ENCODE measurements at regions not wholly inside any gene's neighbourhood (a gene's known extent, or its start where the extent isn't known, plus 50 kb on each side); places are given as distances from the start of the nearest gene placed in this dataset.

DNA sequence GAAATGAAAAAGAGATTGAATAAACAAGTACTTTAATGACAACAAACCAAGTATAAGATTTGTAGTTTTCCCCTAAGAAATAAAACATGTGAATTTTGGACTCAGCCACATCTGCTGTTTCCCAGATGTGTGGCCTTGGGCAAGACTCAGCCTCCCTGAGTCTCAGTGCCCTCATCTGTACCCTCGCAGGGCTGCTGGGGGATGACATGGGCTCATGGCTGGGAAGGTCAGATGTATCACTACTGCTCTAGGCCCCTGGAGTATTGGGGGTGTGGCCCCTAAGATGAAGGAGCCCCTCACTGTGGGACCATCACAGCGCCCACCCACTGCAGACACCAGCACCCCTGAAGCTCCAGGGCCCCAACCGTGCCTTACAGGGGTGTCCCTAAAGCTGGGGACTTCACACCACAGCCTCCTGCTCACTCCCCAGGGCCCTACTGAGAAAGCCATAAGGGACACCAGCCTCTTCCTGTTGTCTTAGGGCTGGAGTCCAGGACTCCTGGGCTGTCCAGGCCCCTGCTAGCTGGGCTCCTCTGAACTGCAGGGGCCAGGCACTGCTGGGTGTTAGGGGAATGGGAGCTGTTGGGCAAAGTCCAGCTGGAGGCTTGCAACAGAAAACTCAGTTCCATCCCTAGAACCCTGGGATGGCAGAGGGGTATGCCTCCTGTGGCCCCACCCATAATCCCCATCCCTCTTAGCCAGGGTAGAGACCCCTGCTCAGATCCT is 104.0 kb upstream of the WNT4 start:
- DNase-seq = peak in 1 of 2 experiments; percentile 18

DNA sequence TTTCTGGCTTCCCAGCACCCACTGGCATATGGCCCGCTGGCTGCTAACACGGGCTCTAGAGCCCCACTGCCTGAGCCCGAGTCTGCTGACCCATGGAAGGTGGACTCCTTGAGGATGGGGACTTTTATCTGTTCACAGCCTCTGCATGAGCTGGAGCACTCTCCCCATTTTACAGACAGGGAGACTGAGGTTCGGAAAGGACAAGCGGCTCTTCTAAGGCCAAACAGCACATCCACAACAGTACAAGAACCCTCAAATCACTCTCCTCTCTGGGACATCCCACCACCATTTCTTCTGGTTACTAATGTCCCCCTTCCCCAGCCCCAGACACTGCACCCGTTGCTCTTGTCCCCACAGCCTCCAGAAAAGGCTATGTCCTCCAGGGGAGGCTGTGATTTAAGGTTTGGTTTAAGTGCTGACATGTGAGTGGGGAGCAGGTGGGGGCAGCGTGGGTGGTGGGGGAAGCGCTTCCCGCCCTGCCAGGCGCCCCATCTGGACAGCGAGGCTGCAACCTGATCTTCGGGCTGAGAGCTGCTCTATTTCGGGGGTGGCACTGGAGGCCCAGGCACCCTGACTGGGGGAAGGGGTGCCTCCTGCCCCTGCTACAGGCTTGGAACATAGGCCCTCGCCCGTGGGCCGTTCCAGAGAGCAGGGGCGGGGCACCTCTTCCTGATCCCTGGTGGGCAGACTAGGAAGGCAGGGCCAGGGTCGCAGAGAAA is 104.8 kb upstream of the WNT4 start:
- DNase-seq = peak; percentile 59 to 74

DNA sequence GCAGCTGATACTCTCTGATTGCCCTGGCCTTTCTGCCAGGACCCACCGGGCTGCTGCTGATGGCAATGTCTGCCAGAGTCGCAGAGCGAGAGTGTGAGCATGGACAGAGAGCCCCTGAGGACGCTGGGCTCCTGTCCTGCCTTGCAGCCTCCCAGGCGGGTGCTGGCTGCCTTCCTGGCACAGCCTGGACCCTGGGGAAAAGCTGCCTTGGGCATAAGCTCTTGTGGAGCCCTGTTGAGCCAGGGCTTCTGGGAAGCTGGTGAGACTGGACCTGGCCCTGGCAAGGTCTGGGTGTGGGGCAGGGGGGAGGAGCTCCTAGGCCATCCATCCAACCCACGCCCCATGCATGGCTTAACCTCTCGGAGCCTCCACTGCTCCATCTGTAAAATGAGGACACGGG is 105.8 kb upstream of the WNT4 start:
- DNase-seq = no peak

DNA sequence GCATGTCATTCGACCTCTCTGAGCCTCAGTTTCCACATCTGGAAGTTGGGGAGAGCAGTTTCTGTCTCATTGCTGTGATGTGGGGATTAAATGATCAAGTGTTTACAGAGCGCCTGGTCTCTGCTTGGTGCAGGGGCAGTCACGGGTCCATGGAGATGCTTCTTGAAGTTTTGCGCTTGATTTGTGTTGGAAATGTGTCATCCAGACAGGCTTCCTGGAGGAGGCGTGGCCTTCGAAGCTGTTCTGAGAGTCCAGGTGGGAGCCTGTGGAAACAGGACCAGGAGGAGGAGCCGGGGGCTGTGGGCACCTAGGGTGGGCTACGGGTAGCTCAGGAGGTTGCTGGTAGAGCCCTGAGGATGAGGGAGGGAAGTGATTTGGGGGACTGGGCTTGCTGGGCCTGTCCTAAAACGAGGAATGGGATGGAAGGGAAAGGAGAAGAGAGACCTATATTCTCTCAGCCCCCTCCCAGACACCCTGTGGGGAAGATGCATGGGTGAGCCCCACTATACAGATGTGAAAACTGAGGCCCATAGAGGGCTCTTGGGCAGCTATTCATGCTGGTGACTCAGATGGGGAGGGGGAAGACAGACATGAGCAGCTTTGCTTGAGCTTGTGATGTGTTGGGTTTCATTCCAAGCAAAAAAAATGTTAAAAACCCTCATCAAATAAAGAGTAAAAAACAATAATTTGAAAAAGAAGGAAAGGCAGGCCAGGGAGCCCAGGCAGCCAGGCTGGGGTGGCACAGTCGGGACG is 107.2 kb upstream of the WNT4 start:
- no peak for DNase-seq

DNA sequence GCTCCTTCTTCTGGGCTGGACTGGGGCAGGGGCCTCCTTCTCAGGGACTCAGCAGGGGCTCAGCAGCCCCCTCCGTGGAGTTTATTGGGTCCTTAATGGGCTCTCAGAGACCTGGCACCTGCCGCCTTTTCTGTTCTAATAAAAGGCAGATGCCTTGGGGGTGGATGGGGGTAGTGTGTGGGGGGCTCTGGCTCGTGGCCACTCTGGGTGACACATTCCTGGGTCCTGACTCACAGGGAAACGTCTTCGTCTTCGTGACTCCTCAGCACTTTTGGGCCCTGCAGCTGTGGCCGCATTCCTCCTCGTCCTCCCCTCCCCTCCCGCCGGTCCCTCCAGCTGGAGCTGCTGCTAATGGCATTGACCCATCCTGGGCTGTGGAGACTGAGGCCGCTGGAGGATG is 107.8 kb upstream of the WNT4 start:
- DNase-seq = peak in 1 of 2 experiments; percentile 51

DNA sequence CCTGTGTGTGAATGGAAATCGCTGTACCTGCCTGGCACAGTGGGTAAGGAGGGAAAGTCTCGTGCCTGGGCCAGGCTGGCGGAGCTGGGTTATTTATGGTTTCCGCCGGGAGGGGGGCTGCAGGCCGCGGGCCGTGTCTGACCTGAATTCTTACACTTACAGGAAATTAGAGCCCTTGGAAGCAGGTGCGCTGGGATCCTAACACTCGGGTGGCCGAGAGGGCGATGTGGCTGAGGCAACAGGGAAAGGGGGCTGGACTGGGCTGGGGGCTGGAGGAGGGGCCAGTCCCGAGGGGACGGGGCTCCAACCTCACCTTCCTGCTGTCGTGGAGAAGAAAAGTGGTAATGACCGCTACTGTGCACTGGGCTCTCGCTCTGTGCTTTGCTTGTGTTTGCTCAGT is 109.4 kb upstream of the WNT4 start:
- DNase-seq = no peak

DNA sequence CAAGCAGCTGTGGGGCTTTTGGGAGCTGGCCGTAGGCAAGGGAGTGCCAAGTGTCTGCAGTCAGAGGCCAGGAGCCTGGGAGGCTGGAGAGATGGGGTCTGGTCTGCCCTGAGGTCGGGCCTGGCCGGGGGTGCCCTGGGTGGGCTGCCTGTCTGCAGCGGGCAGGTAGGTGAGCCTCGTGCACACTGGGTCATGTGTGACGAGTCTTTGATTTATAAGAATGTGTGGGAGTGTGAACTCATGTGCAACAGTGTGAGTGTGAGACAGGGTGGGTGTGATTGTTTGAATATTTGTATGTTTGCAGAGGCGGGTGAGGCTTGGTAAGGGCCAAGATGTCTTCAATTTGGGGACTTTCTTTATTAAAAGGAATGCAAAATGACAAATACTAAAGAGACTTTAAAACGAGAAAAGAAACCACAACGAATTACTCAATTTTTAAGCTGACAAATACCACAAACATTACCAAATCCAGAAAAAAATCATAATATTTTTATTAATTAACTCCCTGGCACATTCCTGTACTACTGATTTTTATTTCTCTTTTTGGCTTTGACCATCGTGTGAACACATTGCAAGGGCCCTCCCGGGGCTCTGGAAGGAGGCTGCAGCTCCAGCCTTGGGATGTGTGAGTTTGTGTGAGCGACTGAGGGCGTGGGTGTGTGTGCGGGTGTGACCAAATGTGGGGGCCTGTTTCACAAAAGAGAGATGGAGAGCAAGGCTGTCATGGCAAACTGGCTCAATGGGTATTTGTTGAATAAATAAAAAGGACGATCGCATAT is 110.3 kb upstream of the WNT4 start:
- no peak for DNase-seq

DNA sequence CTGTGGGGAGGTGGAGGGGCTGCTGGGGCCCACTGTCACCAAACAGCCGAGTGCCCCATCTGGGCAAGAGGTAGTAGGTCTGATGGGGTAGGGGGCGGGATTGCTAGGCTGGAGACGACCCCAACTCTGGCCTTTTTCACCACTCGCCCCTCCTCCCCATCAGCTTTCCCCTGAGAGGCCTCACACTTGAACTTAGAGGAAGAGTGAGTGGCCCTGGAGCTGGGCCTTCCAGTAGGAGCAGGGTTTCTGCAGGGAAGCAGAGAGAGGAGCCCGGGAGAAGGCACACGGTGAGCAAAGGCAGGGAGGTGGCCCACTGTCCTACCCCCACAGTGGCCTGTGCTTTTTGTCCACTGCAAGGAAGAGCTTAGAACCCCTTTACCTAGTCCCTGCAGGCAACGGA is 111.9 kb upstream of the WNT4 start:
- DNase-seq = no peak

DNA sequence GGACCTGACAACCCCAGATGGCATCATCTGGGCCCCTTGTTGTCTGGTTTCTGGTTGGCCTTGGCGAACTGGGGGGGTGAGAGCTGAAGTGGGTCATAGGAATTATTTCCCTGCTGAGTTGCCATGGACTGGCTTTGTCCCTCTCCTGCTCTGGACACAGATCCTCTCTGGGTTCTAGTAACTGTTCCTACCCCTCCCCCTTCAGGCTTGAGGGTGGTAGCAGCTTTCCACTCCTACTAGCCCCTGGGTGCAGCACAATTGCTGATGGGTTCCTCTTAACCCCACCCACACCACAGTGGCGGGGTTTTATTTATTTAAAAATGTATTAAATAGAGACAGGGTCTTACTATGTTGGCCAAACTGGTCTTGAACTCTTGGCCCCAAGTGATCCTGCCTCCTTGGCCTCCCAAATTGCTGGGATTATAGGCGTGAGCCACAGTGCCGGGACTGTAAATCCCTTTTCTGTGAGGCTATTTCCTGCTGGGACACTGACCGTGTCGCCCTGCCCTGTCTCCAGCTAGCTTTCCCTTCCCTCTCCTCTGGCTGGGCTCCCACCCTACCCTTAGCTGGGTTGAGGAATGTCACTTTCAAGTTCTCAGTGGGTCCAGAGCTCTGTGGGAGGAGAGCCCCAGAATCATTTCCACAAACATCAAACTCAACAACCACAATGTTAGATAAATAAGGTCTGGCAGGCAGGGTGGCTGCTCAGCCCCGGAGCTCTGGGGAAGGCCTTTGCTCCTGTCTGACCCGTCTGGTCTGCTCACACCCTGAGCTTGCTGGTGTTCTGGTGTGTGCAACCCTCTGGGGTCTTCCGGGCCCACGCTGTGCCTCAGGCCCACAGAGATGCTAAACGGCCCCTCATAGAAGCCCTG is 112.7 kb upstream of the WNT4 start:
- no peak for DNase-seq

DNA sequence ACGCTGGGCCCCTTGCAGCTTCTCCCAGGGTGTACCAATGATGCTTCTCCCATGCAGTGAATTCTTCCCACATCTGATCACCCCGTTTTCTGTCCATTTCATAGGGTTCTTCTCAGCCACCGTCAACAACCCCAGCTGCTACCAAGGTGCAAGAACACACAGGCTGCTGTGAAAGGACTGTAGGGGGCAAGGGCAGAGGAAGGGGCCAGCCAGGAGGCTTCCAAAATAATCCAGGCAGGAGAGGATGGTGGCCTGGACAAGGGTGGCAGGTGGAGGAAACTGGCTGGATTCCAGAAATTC is 113.3 kb upstream of the WNT4 start:
- DNase-seq = no peak

DNA sequence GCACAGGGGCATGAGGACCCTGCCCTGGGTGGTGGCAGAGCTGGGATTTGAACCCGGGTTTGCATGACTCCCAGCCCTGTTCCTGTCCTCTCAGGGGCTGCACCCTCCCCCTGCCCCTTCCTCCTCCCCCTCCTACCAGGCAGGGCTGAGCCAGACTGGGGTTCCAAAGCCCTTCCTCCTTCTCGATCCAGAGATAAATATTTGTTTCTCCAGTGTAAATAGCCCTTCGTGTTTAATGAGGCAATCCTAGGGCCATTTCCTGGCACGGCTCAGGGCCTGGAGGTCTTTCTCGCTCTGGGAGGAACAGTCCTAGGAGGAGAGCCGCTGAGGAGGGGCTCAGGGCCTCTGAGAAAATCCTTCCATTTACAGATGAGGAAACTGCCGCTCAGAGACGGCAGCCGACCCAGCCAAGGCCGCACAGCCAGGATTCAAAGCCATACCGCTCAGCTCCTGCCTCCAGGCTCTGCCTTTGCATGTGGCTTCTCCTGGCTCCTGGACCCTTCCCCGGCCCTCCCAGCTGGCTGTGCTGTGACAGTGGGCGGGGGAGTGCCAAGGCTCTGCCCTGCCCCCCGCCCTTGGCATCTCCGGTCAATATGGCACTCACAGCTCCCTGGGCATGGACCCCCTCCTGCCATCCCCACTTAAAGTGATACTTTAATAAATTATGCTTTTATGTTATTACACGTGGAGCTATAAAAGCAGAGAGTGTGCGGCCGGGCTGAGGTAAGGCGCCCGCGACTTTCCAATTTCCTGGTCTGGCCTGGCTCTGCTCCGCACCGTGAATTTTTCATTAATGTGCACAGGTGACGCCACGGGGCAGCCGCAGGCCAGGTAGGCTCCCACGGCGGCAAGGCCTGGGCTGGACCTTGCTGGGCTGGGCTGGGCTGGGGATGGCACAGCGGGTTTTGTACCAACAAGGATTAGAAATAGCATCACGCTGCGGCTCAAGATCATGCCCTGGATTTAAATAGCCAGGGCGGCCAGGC is 114.7 kb upstream of the WNT4 start:
- no peak for DNase-seq

DNA sequence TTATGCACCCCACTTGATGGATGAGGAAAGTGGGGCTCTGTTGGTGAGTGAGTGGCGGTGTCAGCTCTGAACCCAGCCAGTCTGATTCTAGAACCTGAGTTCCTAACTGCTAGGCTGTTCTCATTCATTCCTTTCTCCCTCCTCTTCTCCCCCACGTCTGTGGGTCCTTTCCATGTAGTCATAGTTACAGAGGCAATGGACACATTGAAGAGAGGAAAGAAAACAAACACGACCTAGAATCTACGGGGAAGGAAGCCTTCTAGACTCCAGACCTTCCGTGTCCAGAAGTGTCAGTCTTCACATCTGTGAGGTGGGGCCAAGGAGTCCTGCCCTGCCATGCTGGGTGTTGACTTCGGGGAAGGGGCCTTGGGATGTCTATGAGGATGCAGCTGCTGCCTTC is 115.8 kb upstream of the WNT4 start:
- no peak for DNase-seq

DNA sequence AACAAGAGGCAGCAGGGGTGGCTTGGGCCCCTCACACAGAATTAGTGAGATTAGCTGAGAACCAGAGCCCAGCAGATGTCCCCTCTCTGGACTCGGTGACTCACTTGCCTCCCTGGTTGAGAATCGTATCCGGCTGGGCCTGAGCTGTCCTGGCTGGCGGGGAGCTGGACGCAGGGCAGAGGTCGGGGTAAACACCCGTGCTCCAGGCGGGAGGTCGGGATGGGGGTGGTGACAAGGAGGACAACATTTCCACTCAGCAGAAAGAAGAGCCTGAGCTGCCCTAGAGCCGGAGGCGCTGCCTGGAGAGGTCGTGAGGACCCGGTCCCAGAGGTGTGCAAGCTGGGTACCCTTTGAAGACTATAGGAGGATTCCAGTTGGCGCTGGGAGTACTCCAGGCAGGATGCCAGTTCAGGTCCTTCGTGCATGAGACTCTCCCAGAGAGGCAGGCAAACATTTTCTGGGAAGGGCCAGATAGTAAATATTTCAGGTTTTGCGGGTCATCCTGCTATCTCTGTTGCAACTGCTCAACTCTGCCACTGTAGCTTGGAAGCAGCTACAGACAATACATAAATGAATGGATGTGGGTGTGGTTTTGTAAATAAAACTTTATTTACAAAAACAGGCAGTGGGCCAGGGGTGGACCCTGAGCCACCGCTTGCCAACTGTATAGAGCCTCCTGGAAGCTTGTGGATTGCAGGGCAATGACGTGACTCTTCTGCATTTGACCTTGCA is 116.8 kb upstream of the WNT4 start:
- DNase-seq = peak in 1 of 2 experiments; percentile 44

DNA sequence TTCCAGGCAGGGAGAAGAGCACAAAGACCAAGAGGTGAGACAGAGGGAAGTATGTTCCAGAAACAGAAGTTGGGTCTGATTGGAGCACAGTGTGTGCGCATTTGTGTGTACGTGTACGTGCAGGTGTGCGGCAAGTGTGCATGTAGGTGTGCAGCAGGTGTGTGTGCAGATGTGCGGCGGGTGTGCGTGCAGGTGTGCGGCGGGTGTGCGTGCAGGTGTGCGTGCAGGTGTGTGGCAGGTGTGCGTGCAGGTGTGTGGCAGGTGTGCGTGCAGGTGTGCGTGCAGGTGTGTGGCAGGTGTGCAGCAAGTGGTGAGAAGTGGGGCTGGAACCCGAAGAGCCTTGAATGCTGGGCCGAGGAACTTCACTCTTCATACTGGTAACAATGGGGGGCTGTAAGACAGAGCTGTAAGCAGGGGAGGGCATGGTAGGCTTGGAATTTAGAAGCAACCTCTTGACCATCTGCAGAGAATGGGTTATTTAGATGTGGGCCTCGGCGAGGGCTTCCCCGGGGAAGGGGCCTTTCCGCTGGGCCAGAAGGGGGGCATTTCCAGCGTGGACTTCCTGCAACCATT is 118.0 kb upstream of the WNT4 start:
- DNase-seq = no peak

DNA sequence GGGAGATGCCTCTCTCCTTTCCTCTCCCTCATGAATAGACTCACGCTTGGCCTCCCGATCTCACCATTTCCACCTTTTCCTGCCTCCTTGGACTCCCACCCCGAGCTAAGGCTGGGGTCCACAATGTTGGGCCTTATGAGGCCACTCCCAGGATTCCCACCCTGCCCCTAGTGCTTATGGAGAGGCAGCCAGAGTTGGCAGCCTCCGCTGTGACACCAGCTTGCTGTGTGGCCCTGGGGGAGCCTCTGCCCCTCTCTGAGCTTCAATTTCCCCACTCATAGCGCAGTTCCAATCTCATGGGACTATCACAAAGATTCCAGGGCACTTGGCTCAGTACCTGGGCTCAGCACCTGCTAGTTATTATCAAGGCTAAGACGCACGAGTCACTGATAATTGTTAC is 118.7 kb upstream of the WNT4 start:
- DNase-seq = no peak

DNA sequence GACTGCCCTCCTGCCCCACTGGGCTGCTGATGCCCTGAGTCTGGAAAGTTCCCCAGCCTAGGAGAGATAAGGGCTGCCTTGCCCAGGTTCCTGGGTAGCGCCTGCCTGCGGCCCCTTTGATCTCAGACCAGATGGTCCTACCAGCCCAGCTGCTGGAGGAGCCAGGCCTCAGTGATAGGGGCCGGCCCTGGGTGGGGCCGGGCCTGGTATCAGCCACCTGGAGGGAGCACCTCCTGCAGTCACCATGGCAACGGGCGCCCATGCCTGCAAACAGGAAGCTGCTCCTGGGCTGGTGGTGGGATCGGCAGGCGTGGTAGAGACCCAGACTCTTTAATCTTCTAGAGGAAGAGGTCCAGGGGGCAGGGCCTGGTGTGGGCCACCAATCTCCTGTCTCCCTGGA is 119.7 kb upstream of the WNT4 start:
- DNase-seq = peak; percentile 47 to 88

DNA sequence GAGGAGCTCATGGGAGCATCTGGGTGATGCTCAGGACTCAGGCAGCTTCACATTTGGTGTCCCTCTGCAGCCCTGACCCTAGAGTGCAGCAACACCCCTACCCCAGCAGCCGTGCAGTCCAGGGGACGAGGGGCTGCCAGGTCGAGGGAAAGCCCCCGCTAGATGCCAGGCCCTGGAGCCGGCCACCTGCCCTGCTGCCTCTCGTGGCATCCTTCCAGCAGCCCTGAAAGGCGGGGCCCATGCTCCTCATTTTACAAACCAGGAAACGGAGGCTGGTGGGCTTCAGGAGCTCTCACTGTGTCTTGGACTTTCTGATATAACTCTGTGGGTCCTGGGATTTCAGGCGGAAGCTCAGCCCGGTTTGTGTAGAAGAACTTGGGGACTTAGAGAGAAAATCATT is 120.5 kb upstream of the WNT4 start:
- no peak for DNase-seq

DNA sequence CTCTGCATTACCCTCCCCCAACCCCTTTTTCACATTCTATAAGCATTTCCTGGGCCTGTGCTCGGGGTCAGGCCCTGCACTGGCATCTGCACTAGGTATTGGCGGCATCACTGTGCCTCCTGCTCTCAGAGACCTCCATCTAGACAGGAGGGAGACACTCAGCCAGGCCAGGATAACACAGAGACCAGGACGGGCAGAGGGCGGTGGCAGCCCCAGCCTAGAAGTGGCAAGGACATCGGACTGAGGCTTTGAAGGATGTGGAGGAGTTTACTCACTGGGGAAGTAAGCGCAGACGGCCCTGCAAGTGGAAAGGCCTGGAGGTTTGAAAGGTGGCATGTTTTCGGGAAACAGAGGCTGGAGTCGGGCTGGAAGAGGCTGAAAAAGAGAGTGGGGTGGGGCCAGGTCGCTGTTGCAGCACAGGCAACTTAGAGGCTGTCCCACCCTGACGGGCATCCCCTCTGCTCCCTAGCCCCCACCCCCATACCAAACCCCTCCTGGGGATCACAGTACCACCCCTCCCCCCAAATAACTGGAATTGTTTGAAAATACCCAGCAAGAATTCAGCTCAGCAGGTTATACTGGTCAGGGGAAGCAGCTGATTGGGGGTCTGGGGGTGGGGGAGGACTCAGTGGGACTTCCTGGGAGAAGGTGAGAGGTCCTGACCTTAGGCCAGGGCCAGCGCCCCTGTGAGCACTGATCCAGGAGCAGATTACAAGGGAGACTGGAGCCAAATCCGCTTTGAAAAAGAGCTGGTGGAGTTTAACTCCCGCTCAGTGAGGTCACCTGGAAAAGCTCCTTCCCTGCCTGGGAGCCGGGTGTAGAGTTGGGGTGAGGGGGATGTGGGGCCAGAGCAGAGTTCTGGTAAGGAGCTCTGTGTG is 121.8 kb upstream of the WNT4 start:
- DNase-seq = no peak

DNA sequence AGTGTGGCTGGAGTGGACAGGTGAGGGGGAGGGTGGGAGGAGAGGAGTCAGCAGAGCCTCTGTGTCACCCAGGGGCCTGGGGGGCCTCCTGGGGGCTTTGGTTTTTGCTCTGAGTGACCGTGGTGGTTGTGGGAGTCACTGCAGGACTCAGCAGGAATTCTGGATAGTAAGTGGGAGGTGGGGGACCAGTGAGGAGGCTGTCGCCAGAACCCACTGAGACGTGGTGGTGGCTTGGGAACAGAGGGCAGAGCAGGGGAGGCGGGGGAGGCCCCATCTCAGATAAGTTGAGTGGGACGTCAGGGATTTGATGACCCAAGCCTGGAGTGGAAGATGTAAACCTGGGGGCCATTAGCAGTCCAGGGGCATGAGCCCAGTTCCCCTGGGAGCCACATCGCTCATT is 123.2 kb upstream of the WNT4 start:
- no peak for DNase-seq
